ENCODE measurements at regions not wholly inside any gene's neighbourhood (a gene's known extent, or its start where the extent isn't known, plus 50 kb on each side); places are given as distances from the start of the nearest gene placed in this dataset.

DNA sequence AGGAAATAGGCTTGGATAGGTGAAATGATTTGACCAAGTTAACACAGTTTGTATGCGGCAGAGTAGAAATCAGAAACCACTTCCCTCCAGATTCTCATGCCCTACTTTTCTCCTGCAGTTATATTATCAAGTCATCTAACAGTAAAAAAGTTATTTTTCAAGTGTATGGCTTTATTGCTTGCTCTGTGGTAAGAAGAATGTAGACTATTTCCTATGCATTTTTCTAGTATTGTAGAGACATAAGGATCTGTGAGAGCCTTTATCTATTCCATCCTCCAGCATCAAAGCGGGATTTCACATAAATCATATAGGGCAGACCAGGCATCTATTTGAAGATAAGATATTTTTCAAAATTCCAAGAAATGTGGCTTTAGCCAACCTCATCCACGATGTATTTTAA, 208.5 kb downstream of the TTLL7 start:
- TF ChIP-seq, protein P1, sequence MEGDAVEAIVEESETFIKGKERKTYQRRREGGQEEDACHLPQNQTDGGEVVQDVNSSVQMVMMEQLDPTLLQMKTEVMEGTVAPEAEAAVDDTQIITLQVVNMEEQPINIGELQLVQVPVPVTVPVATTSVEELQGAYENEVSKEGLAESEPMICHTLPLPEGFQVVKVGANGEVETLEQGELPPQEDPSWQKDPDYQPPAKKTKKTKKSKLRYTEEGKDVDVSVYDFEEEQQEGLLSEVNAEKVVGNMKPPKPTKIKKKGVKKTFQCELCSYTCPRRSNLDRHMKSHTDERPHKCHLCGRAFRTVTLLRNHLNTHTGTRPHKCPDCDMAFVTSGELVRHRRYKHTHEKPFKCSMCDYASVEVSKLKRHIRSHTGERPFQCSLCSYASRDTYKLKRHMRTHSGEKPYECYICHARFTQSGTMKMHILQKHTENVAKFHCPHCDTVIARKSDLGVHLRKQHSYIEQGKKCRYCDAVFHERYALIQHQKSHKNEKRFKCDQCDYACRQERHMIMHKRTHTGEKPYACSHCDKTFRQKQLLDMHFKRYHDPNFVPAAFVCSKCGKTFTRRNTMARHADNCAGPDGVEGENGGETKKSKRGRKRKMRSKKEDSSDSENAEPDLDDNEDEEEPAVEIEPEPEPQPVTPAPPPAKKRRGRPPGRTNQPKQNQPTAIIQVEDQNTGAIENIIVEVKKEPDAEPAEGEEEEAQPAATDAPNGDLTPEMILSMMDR (IDR thresholded peaks at IDR 0.05) = no peak
- no peak overlapping the region for H3K4me3 ChIP-seq
- H3K27ac ChIP-seq = no peak overlapping the region
- no peak for DNase-seq (ENCODE audit: low spot score)

DNA sequence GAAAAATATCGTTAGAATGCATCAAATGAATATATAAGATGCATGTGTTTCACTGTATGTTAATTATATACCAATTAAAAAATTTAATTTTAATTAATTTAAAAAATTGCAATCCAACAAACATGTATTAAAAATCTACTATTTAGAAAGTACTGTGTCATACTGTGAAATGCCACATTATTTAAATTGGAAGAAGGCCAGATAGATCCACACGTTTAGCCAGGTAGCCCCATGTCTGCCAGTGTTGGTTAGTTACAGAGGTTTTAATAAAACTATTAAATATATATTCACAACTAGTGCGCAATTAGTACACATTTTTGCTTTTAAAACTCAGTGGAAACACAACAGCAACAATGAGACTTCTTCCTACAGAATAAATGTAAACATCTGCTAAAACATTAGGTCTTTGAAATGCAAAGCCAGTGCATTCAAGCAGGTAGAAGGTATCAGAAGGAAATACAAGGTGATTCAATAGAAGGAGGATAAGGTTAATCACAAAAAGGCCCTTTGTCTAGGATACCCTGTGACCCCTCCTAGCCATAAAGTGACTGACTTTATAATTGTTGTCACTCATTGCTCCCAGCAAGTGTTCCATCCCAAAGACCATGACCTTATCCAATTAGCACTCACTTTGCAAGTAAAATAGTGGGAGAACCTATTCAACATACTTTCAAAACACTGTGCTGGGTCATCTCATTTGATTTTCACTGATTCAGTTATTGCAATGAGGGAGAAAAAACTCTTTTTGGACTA, 211.5 kb downstream of the TTLL7 start:
- no peak for DNase-seq (ENCODE audit: low spot score)
- Histone ChIP-seq H3K4me3 (no peak overlapping the region), H3K27ac (no peak overlapping the region)
- TF ChIP-seq, protein P1 (IDR thresholded peaks at IDR 0.05) = no peak

GRCh38 chr1:83781667-83782066, 217.3 kb downstream of the TTLL7 start:
- Histone ChIP-seq H3K27ac (no peak overlapping the region), H3K4me3 (no peak overlapping the region)
- no peak for DNase-seq (ENCODE audit: low spot score)
- TF ChIP-seq, protein P1 (IDR thresholded peaks at IDR 0.05) = no peak

- H3K4me3 ChIP-seq = no peak overlapping the region
- no peak overlapping the region for H3K27ac ChIP-seq
- DNase-seq (ENCODE audit: low spot score) = no peak
- TF ChIP-seq, protein P1 (IDR thresholded peaks at IDR 0.05) = no peak
Measured at GRCh38 chr1:83779565-83779964, 219.4 kb downstream of the TTLL7 start.

DNA sequence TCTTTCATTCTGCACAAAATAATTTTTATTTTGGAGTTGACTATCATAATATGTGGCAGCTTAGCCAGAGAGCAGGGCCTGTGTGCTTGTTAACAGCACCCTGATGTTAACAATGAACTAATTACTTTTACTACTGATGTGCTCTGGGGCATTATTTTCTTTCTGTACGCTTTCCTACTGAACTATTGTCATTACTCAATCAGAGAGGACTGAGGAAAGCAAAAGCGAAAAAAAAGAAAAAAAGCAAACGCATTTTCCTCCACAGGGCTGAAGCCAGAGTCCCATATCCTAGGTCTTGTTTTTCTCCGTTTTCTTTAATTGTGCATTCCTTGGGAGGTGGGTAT, 221.2 kb downstream of the TTLL7 start:
- Histone ChIP-seq H3K4me3 (no peak overlapping the region), H3K27ac (no peak overlapping the region)
- TF ChIP-seq, protein P1 (IDR thresholded peaks at IDR 0.05) = no peak
- no peak for DNase-seq (ENCODE audit: low spot score)

GRCh38 chr1:83776913-83777757, 221.8 kb downstream of the TTLL7 start:
- Histone ChIP-seq H3K27ac (no peak overlapping the region), H3K4me3 (no peak overlapping the region)
- TF ChIP-seq, protein P1 (IDR thresholded peaks at IDR 0.05) = no peak
- DNase-seq (ENCODE audit: low spot score) = no peak

Data from coronary artery (tissue), 2 donors.